ENCODE measurements at regions not wholly inside any gene's neighbourhood (a gene's known extent, or its start where the extent isn't known, plus 50 kb on each side); places are given as distances from the start of the nearest gene placed in this dataset.
"Not testable (repeated sequence)": the region's sequence is repeated elsewhere in the genome, so short reads cannot be mapped to it uniquely, and the experiment has no call there.

GRCh38 chr3:124651416-124651815 lies 78.8 kb upstream of the UMPS start:
- TF ChIP-seq CTCF (IDR thresholded peaks at IDR 0.05; ENCODE audit: insufficient read depth, low read length, poor library complexity, severe bottlenecking); EZH2phosphoT487 (conservative IDR thresholded peaks at IDR 0.05; ENCODE audit: low read length): not testable (repeated sequence)

Measured in SU-DHL-6 (cell line).